Spinal cord (tissue), 9 donors: ENCODE measurements at regions not wholly inside any gene's neighbourhood (a gene's known extent, or its start where the extent isn't known, plus 50 kb on each side); places are given as distances from the start of the nearest gene placed in this dataset.
"Not testable (repeated sequence)": the region's sequence is repeated elsewhere in the genome, so short reads cannot be mapped to it uniquely, and the experiment has no call there.

ENCODE experiments used
- DNase-seq, 6 donors: peaks; one replicate each; pipeline versions ENCODE4 v3.0.0 to v3.0.0-alpha.2; 2013 to 2015; ENCODE audit warnings: low spot score in 6 of 6, low read depth in 4 of 6
- H3K27ac ChIP-seq: one replicate; pipeline ENCODE4 v1.5.1; 2013; ENCODE audit warnings: low read depth, low read length, control low read depth
- H3K27me3 ChIP-seq: one replicate; pipeline ENCODE4 v1.6.1; 2013; ENCODE audit warnings: low read length; ENCODE audit not compliant: control insufficient read depth, insufficient read depth
- H3K36me3 ChIP-seq: one replicate; pipeline ENCODE4 v1.6.1; 2013; ENCODE audit warnings: low read length; ENCODE audit not compliant: control insufficient read depth, insufficient read depth
- H3K4me1 ChIP-seq: one replicate; pipeline ENCODE4 v1.6.1; 2013; ENCODE audit warnings: low read length; ENCODE audit not compliant: control insufficient read depth, insufficient read depth
- H3K4me3 ChIP-seq: one replicate; pipeline ENCODE4 v1.5.1; 2013; ENCODE audit warnings: low read depth, low read length, control low read depth
- H3K9me3 ChIP-seq: one replicate; pipeline ENCODE4 v1.6.1; 2013; ENCODE audit warnings: low read length; ENCODE audit not compliant: control insufficient read depth, insufficient read depth
- WGBS: methylation state at CpG from one replicate; pipeline ENCODE4 v1.1.5; 2013; ENCODE audit warnings: missing lambda C conversion rate; ENCODE audit not compliant: insufficient coverage; 5-methylcytosine and 5-hydroxymethylcytosine counted together
- donor health status: healthy.

DNA sequence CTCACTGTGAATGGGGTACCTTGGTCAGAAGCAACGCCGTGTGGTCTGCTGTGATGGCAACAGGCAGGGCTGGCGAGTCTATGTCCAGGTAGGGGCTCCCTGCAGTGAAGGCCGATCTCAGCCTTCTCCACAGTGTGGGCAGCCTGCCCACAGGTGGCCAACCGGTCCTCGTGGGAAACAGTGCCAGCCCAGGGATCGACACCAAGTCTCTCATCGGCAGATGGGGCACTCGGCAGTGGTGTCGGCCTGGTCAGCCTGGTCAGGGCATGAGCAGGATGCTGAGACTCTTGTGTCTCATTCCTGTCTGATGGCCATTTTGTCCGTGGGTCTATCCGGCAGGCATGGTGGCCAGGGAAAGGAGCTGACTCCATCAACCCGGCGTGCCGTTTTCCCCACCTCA, 92.2 kb downstream of the TNFRSF13B start:
- no peak overlapping the region for H3K4me3 ChIP-seq
- WGBS = 94% methylated on average over 14 of the region's 15 CpGs
- H3K36me3 ChIP-seq = no peaks in the 10 kb centered on the region
- H3K27ac ChIP-seq = no peak overlapping the region
- no peaks in the 10 kb centered on the region for H3K27me3 ChIP-seq
- no peaks in the 10 kb centered on the region for H3K9me3 ChIP-seq
- no peaks in the 10 kb centered on the region for H3K4me1 ChIP-seq
- DNase-seq = no peak

GRCh38 chr17:16878606-16879005, 93.3 kb downstream of the TNFRSF13B start:
- WGBS = 71% methylated on average over 10 of the region's 10 CpGs
- H3K4me1 ChIP-seq = no peaks in the 10 kb centered on the region
- no peaks in the 10 kb centered on the region for H3K36me3 ChIP-seq
- H3K4me3 ChIP-seq = no peak overlapping the region
- DNase-seq = no peak
- H3K9me3 ChIP-seq = no peaks in the 10 kb centered on the region
- no peaks in the 10 kb centered on the region for H3K27me3 ChIP-seq
- H3K27ac ChIP-seq = no peak overlapping the region

DNA sequence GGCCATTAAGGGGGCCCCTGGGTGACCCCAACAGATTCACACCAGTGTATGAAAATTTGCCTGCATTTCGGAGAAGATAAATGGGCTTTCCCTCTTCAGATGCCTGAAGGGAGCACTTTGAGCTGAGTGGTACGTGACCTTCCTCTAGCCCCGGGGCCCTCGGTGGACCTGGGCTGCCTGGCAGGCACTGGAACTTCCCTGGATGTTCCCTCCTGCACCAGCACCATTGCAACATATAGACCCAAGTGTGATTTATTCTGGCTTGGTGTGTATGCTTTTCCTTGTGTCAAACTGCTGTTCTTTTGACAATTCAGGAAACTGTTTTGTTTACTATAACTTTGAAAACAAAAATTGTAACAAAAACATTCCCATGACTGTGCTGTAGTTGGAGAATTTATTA, 93.8 kb downstream of the TNFRSF13B start:
- no peak for DNase-seq
- Histone ChIP-seq H3K27me3 (no peaks in the 10 kb centered on the region), H3K4me1 (peaks cover 3% of the 10 kb centered on the region), H3K27ac (no peak overlapping the region), H3K9me3 (no peaks in the 10 kb centered on the region), H3K36me3 (no peaks in the 10 kb centered on the region), H3K4me3 (no peak overlapping the region)
- 83% methylated on average over 1 of the region's 4 CpGs for WGBS

DNA sequence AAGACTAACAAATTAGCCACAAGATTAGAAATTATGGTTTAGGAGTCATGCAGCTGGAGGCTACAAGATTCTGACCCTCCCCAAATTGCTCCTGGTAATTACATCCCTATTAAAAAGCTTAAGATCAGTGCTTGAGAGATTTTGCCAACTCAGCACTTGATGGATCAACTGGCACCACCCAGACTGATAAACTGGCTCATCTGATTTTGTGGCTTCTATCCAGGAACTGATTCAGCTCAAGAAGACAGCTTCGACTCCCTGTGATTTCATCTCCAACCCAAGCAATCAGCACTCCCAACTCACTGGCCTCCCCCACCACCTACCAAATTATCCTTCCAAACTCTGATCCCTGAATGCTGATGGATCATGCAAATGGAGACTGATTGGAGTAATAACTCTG, 94.8 kb downstream of the TNFRSF13B start:
- Histone ChIP-seq H3K27me3 (no peaks in the 10 kb centered on the region), H3K27ac (no peak overlapping the region), H3K9me3 (no peaks in the 10 kb centered on the region), H3K36me3 (no peaks in the 10 kb centered on the region), H3K4me3 (no peak overlapping the region), H3K4me1 (peaks cover 12% of the 10 kb centered on the region)
- DNase-seq = peak in 1 of 6 donors; percentile 5
- 86% methylated on average over 1 of the region's 1 CpG for WGBS

GRCh38 chr17:16875662-16876061, 96.3 kb downstream of the TNFRSF13B start:
- Histone ChIP-seq H3K4me3 (no peak overlapping the region), H3K36me3 (no peaks in the 10 kb centered on the region), H3K4me1 (peaks cover 12% of the 10 kb centered on the region), H3K27me3 (no peaks in the 10 kb centered on the region), H3K27ac (no peak overlapping the region), H3K9me3 (no peaks in the 10 kb centered on the region)
- DNase-seq = peak in 2 of 6 donors; percentile 33 to 36

GRCh38 chr17:16874216-16874615, 97.7 kb downstream of the TNFRSF13B start:
- not testable (repeated sequence) for H3K9me3 ChIP-seq, H3K4me3 ChIP-seq, H3K27me3 ChIP-seq, H3K27ac ChIP-seq, H3K36me3 ChIP-seq, DNase-seq
- H3K4me1 ChIP-seq = peaks cover 12% of the 10 kb centered on the region
- 63% methylated on average over 3 of the region's 12 CpGs for WGBS

DNA sequence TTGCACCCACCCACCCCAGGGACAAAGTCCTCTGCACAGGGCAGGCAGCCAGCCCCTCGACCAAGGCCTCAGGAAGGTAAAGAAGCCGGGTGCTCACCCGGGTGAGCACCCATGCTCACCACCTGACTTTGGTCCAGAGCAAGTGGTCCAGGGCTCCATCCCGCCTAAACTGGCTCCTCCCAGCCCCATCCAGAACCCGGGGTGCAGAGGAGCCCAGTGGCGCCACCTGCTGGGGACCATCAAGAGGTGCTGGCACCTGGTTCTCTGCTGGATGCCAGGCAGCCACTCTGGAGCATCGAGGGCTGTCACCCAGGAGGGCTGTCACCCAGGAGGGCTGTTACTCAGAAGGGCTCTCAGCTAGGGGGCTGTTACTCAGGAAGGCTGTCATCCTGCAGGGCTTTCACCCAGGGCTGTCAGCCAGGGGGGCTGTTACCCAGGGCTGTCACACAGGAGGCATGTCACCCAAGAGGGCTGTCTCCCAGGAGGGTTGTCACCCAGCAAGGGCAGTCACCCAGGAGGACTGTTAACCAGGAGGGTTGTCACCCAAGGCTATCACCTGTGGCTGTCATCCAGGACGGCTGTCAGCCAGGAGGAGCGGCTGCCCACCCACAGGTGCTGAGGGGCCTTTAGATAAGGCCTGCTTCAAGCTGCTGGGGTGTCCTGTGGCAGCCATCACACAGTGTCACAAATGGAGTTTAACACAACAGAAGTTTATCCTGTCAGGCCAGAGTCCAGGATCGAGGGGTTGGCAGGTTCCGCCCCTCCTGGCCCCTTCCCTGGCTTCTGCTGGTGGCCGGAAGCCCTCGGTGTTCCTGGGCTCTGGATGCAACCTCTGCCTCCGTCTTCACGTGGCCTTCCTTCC, 98.5 kb downstream of the TNFRSF13B start:
- 59% methylated on average over 15 of the region's 15 CpGs for WGBS
- no peaks in the 10 kb centered on the region for H3K27me3 ChIP-seq
- no peaks in the 10 kb centered on the region for H3K36me3 ChIP-seq
- peak in 1 of 6 donors; percentile 20 for DNase-seq
- no peak overlapping the region for H3K4me3 ChIP-seq
- H3K27ac ChIP-seq = no peak overlapping the region
- peaks cover 12% of the 10 kb centered on the region for H3K4me1 ChIP-seq
- no peaks in the 10 kb centered on the region for H3K9me3 ChIP-seq

DNA sequence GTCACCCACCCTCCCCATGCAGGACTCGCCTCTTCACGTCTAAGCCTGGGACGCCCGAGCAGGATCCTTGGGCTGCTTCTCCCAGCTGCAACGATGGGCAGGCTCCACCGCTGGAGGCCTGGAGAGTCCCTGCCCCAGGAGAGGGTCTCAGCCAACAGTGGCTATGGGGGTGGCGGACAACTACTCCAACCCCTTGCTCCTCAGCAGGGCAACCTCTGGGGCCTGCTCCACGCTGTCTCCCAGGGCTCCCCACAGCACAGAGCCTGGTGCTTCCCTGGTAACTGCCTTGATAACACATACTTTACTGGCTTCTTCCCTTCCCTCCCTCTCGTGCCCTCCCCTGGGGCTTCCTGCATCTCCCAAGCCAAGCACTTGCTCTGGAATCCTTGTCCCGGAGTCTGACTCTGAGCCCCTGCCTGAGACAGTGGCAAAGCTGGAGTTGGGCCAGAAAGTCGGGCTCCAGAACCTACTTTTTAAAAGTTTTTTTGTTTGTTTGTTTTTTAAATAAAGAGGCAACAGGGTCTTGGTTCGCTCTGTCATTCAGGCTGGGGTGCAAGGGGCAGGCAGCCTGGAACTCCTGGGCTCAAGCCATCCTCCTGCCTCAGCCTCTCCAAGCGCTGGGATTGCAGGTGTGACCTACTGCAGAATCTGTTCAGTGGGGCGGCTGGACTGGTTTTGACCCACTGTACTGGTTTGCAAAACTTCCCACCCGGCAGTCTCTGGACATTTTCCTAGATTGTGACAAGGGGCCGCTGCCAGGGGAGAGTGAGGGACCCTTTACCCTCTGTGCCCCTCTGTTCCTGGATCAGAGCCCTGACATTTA, 99.4 kb downstream of the TNFRSF13B start:
- Histone ChIP-seq H3K27ac (no peak overlapping the region), H3K4me3 (no peak overlapping the region), H3K27me3 (no peaks in the 10 kb centered on the region), H3K4me1 (peaks cover 12% of the 10 kb centered on the region), H3K36me3 (no peaks in the 10 kb centered on the region), H3K9me3 (no peaks in the 10 kb centered on the region)
- WGBS = 70% methylated on average over 16 of the region's 16 CpGs
- DNase-seq = peak in 1 of 6 donors; percentile 7

GRCh38 chr17:16871446-16872190, 100.3 kb downstream of the TNFRSF13B start:
- H3K27me3 ChIP-seq, H3K4me3 ChIP-seq, DNase-seq, H3K9me3 ChIP-seq, H3K36me3 ChIP-seq, H3K27ac ChIP-seq: not testable (repeated sequence)
- WGBS = 84% methylated on average over 16 of the region's 17 CpGs
- H3K4me1 ChIP-seq = peaks cover 13% of the 10 kb centered on the region
